NCI-H2107 treated with DMSO at 0.1 percent for 48 hours (cell line): ENCODE measurements at regions not wholly inside any gene's neighbourhood (a gene's known extent, or its start where the extent isn't known, plus 50 kb on each side); places are given as distances from the start of the nearest gene placed in this dataset.

Experiments used
- DNase-seq: peaks from one replicate; lab custom pipeline; 2025; ENCODE audit not compliant: unreplicated experiment; lab: John Stamatoyannopoulos, UW

- DNase-seq = no peak
Observed at GRCh38 chr4:106767991-106768390, 268.1 kb downstream of the DKK2 start.

- DNase-seq = no peak
Observed at GRCh38 chr4:106766519-106766918, 269.6 kb downstream of the DKK2 start.

GRCh38 chr4:106764774-106765173, 271.3 kb downstream of the DKK2 start:
- no peak for DNase-seq

GRCh38 chr4:106762666-106763443, 273.3 kb downstream of the DKK2 start:
- no peak for DNase-seq

- no peak for DNase-seq
Observed at GRCh38 chr4:106753426-106753825, 282.7 kb downstream of the DKK2 start.

GRCh38 chr4:106746451-106746850, 289.7 kb downstream of the DKK2 start:
- DNase-seq = no peak

- no peak for DNase-seq
Observed at GRCh38 chr4:106738121-106738520, 298.0 kb downstream of the DKK2 start.

GRCh38 chr4:106718548-106718947, 317.6 kb downstream of the DKK2 start:
- DNase-seq = no peak

GRCh38 chr4:106717091-106717490, 319.0 kb downstream of the DKK2 start:
- DNase-seq = no peak

- DNase-seq = no peak
Observed at GRCh38 chr4:106715825-106716224, 320.3 kb downstream of the DKK2 start.

GRCh38 chr4:106708464-106708816, 327.7 kb downstream of the DKK2 start:
- no peak for DNase-seq

- no peak for DNase-seq
Observed at GRCh38 chr4:106707776-106708463, 328.2 kb downstream of the DKK2 start.

GRCh38 chr4:106704253-106704870, 331.8 kb downstream of the DKK2 start:
- DNase-seq = no peak

GRCh38 chr4:106700321-106700720, 331.7 kb upstream of the GIMD1 start:
- no peak for DNase-seq

- no peak for DNase-seq
Observed at GRCh38 chr4:106698621-106699195, 330.1 kb upstream of the GIMD1 start.

- no peak for DNase-seq
Observed at GRCh38 chr4:106695501-106696262, 327.1 kb upstream of the GIMD1 start.

- DNase-seq = no peak
Observed at GRCh38 chr4:106694232-106694631, 325.7 kb upstream of the GIMD1 start.

GRCh38 chr4:106691749-106692148, 323.2 kb upstream of the GIMD1 start:
- no peak for DNase-seq

GRCh38 chr4:106690487-106690886, 321.9 kb upstream of the GIMD1 start:
- DNase-seq = no peak

GRCh38 chr4:106687026-106687425, 318.4 kb upstream of the GIMD1 start:
- DNase-seq = no peak

GRCh38 chr4:106681381-106681921, 312.9 kb upstream of the GIMD1 start:
- no peak for DNase-seq
